GM23338 (cell line): ENCODE measurements at regions not wholly inside any gene's neighbourhood (a gene's known extent, or its start where the extent isn't known, plus 50 kb on each side); places are given as distances from the start of the nearest gene placed in this dataset.
"Not testable (repeated sequence)": the region's sequence is repeated elsewhere in the genome, so short reads cannot be mapped to it uniquely, and the experiment has no call there.

Source experiments
- ATAC-seq: fragments of 200-7000 bp; cut with Tn5 transposase; 3 replicates; pipeline ENCODE4 v1.9.1; 2020
- DNase-seq: peaks from one replicate; pipeline ENCODE4 v3.0.0-alpha.2; 2015; ENCODE audit warnings: low spot score
- H2AFZ ChIP-seq: fragments of 200-600 bp; sonication (generic); 2 replicates; pipeline ENCODE4 v1.8.0; 2016; ENCODE audit warnings: antibody characterized with exemption, mild to moderate bottlenecking, moderate library complexity
- H3F3A ChIP-seq: fragments of 200-600 bp; sonication (generic); replicated peaks from 2 replicates; pipeline ENCODE4 v1.8.0; 2017; ENCODE audit warnings: antibody characterized with exemption, mixed run types, low read depth
- H3K27ac ChIP-seq: fragments of 200-600 bp; sonication (generic); 2 replicates; pipeline ENCODE4 v1.6.1; 2016; ENCODE audit warnings: low read depth
- H3K27me3 ChIP-seq: fragments of 200-600 bp; sonication (generic); 2 replicates; pipeline ENCODE4 v1.8.0; 2016; ENCODE audit warnings: mild to moderate bottlenecking, mixed run types, moderate library complexity; ENCODE audit not compliant: insufficient read depth
- H3K36me3 ChIP-seq: fragments of 200-600 bp; sonication (generic); 2 replicates; pipeline ENCODE4 v1.8.0; 2016; ENCODE audit warnings: mild to moderate bottlenecking; ENCODE audit not compliant: insufficient read depth
- H3K4me1 ChIP-seq: fragments of 200-600 bp; sonication (generic); 2 replicates; pipeline ENCODE4 v1.8.0; 2016; ENCODE audit warnings: mild to moderate bottlenecking, moderate library complexity; ENCODE audit not compliant: insufficient read depth
- H3K4me2 ChIP-seq: fragments of 200-600 bp; sonication (generic); 2 replicates; pipeline ENCODE4 v1.7.1; 2017; ENCODE audit warnings: mixed run types
- H3K4me3 ChIP-seq: fragments of 200-600 bp; sonication (generic); 2 replicates; pipeline ENCODE4 v1.6.1; 2016; ENCODE audit warnings: mixed run types
- H3K79me2 ChIP-seq: fragments of 200-600 bp; sonication (generic); replicated peaks from 2 replicates; pipeline ENCODE4 v1.8.0; 2017; ENCODE audit warnings: mild to moderate bottlenecking; ENCODE audit not compliant: insufficient read depth
- H3K9me2 ChIP-seq: fragments of 200-600 bp; sonication (generic); 2 replicates; pipeline ENCODE4 v1.8.0; 2017; ENCODE audit not compliant: insufficient read depth
- H4K20me1 ChIP-seq: fragments of 200-600 bp; sonication (generic); replicated peaks from 2 replicates; pipeline ENCODE4 v1.8.0; 2017; ENCODE audit warnings: mild to moderate bottlenecking; ENCODE audit not compliant: insufficient read depth
- H3K27ac Mint-ChIP-seq: 2 replicates; pipeline ENCODE4 v1.8.0; 2020; ENCODE audit warnings: inconsistent platforms, mild to moderate bottlenecking, moderate library complexity, mixed read lengths
- H3K27me3 Mint-ChIP-seq: 3 replicates; pipeline ENCODE4 v1.8.0; 2022; ENCODE audit warnings: low read depth, mild to moderate bottlenecking, moderate library complexity, mixed read lengths, inconsistent platforms; ENCODE audit not compliant: insufficient read depth, poor library complexity
- H3K36me3 Mint-ChIP-seq: 3 replicates; pipeline ENCODE4 v1.8.0; 2021; ENCODE audit warnings: low read depth, mild to moderate bottlenecking, inconsistent platforms, moderate library complexity, mixed read lengths
- H3K4me1 Mint-ChIP-seq: 3 replicates; pipeline ENCODE4 v1.8.0; 2020; ENCODE audit warnings: mild to moderate bottlenecking, inconsistent platforms, mixed read lengths
- H3K4me3 Mint-ChIP-seq: 3 replicates; pipeline ENCODE4 v1.8.0; 2021; ENCODE audit warnings: moderate library complexity, mild to moderate bottlenecking, inconsistent platforms, mixed read lengths
- H3K9me3 Mint-ChIP-seq: 3 replicates; pipeline ENCODE4 v1.8.0; 2020; ENCODE audit warnings: moderate library complexity, mild to moderate bottlenecking, inconsistent platforms, mixed read lengths
- EZH2 ChIP-seq: fragments of 200-600 bp; sonication (generic); IDR thresholded peaks from one replicate; pipeline ENCODE4 v1.8.0; 2017; ENCODE audit warnings: antibody characterized with exemption, mild to moderate bottlenecking, low read depth; ENCODE audit not compliant: unreplicated experiment
- POLR2AphosphoS5 ChIP-seq: IDR thresholded peaks from 2 replicates; pipeline ENCODE4 v1.6.1; 2016; ENCODE audit warnings: antibody characterized with exemption, low read depth
- TF ChIP-seq, protein P1 (sequence below): fragments of 250-450 bp; sonication (Bioruptor Pico); IDR thresholded peaks from 2 replicates; pipeline ENCODE4 v1.5.0; 2020; ENCODE audit warnings: mild to moderate bottlenecking, moderate library complexity

DNA sequence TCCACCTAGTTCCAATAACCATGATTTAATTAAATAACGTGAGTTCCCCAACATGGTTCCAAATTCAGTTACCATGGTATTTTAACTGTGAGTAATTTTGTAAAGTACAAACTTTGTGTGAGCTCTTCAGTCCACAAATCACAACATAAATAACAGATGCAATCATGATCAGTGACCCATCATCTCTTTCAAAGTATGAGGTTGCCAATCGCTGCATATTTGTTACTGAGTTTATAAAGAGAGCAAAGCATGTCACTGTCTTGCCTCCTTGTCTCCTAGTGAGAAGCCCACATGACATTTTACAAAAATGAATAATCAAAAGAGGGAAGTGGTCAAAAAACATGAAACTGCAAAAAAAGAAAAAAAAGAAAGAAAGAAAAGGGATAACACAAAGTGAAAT, 69.1 kb upstream of the PDSS1 start (continued):
- TF ChIP-seq, protein P1, sequence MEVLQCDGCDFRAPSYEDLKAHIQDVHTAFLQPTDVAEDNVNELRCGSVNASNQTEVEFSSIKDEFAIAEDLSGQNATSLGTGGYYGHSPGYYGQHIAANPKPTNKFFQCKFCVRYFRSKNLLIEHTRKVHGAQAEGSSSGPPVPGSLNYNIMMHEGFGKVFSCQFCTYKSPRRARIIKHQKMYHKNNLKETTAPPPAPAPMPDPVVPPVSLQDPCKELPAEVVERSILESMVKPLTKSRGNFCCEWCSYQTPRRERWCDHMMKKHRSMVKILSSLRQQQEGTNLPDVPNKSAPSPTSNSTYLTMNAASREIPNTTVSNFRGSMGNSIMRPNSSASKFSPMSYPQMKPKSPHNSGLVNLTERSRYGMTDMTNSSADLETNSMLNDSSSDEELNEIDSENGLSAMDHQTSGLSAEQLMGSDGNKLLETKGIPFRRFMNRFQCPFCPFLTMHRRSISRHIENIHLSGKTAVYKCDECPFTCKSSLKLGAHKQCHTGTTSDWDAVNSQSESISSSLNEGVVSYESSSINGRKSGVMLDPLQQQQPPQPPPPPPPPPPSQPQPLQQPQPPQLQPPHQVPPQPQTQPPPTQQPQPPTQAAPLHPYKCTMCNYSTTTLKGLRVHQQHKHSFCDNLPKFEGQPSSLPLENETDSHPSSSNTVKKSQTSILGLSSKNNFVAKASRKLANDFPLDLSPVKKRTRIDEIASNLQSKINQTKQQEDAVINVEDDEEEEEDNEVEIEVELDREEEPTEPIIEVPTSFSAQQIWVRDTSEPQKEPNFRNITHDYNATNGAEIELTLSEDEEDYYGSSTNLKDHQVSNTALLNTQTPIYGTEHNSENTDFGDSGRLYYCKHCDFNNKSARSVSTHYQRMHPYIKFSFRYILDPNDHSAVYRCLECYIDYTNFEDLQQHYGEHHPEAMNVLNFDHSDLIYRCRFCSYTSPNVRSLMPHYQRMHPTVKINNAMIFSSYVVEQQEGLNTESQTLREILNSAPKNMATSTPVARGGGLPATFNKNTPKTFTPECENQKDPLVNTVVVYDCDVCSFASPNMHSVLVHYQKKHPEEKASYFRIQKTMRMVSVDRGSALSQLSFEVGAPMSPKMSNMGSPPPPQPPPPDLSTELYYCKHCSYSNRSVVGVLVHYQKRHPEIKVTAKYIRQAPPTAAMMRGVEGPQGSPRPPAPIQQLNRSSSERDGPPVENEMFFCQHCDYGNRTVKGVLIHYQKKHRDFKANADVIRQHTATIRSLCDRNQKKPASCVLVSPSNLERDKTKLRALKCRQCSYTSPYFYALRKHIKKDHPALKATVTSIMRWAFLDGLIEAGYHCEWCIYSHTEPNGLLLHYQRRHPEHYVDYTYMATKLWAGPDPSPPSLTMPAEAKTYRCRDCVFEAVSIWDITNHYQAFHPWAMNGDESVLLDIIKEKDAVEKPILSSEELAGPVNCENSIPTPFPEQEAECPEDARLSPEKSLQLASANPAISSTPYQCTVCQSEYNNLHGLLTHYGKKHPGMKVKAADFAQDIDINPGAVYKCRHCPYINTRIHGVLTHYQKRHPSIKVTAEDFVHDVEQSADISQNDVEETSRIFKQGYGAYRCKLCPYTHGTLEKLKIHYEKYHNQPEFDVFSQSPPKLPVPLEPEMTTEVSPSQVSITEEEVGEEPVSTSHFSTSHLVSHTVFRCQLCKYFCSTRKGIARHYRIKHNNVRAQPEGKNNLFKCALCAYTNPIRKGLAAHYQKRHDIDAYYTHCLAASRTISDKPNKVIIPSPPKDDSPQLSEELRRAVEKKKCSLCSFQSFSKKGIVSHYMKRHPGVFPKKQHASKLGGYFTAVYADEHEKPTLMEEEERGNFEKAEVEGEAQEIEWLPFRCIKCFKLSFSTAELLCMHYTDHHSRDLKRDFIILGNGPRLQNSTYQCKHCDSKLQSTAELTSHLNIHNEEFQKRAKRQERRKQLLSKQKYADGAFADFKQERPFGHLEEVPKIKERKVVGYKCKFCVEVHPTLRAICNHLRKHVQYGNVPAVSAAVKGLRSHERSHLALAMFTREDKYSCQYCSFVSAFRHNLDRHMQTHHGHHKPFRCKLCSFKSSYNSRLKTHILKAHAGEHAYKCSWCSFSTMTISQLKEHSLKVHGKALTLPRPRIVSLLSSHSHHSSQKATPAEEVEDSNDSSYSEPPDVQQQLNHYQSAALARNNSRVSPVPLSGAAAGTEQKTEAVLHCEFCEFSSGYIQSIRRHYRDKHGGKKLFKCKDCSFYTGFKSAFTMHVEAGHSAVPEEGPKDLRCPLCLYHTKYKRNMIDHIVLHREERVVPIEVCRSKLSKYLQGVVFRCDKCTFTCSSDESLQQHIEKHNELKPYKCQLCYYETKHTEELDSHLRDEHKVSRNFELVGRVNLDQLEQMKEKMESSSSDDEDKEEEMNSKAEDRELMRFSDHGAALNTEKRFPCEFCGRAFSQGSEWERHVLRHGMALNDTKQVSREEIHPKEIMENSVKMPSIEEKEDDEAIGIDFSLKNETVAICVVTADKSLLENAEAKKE (CRISPR knock-in tag) = no peak
- no peak for TF ChIP-seq POLR2AphosphoS5
- no peak for TF ChIP-seq EZH2

DNA sequence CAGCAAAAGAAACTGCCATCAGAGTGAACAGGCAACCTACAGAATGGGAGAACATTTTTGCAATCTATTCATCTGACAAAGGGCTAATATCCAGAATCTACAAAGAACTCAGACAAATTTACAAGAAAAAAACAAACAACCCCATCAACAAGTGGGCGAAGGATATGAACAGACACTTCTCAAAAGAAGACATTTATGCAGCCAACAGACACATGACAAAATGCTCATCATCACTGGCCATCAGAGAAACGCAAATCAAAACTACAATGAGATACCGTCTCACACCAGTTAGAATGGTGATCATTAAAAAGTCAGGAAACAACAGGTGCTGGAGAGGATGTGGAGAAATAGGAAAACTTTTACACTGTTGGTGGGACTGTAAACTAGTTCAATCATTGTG, 65.3 kb upstream of the PDSS1 start:
- ATAC-seq, DNase-seq, H4K20me1 ChIP-seq: not testable (repeated sequence)

DNA sequence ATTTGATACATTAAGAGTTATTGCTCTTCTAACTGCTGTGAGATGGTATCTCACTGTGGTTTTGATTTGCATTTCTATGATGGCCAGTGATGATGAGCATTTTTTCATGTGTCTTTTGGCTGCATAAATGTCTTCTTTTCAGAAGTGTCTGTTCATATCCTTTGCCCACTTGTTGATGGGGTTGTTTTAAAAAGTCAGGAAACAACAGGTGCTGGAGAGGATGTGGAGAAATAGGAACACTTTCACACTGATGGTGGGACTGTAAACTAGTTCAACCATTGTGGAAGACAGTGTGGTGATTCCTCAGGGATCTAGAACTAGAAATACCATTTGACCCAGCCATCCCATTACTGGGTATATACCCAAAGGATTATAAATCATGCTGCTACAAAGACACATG, 63.4 kb upstream of the PDSS1 start:
- not testable (repeated sequence) for H3K36me3 ChIP-seq

More for the DNA sequence above, 65.3 kb upstream of the PDSS1 start:
- H3K79me2 ChIP-seq, H3K4me3 ChIP-seq, H3K36me3 ChIP-seq, H3K27me3 Mint-ChIP-seq, H3K27ac Mint-ChIP-seq, H3K36me3 Mint-ChIP-seq, H3K9me3 Mint-ChIP-seq, H3K4me2 ChIP-seq, H3K4me1 Mint-ChIP-seq, H3K4me1 ChIP-seq, H2AFZ ChIP-seq, H3K27ac ChIP-seq, H3K9me2 ChIP-seq, H3K4me3 Mint-ChIP-seq, H3F3A ChIP-seq, H3K27me3 ChIP-seq: not testable (repeated sequence)

More for the DNA sequence above, 63.4 kb upstream of the PDSS1 start:
- H3F3A ChIP-seq, H3K4me1 Mint-ChIP-seq, H3K36me3 Mint-ChIP-seq, H3K27me3 Mint-ChIP-seq, H2AFZ ChIP-seq, H3K9me2 ChIP-seq, H3K27ac Mint-ChIP-seq, H3K4me3 ChIP-seq, DNase-seq, H3K27me3 ChIP-seq, H3K4me2 ChIP-seq, H3K4me1 ChIP-seq, H3K27ac ChIP-seq, H3K4me3 Mint-ChIP-seq, H4K20me1 ChIP-seq, H3K79me2 ChIP-seq, H3K9me3 Mint-ChIP-seq, ATAC-seq: not testable (repeated sequence)
